PC-3 (cell line): ENCODE measurements at regions not wholly inside any gene's neighbourhood (a gene's known extent, or its start where the extent isn't known, plus 50 kb on each side); places are given as distances from the start of the nearest gene placed in this dataset.

Source experiments
- ATAC-seq: fragments of 200-7000 bp; cut with Tn5 transposase; 2 replicates; pipeline ENCODE4 v1.9.1; 2020; ENCODE audit warnings: mild to moderate bottlenecking, moderate library complexity
- BruUV-seq: library from RNA; stranded (reverse); fragments of 400-500 nt; replicated peaks from 2 replicates; lab custom pipeline; 2021; lab: Mats Ljungman, UMichigan
- CTCF ChIA-PET: fragments of 300-600 bp; sonication (Branson Sonifier 250); formaldehyde crosslinking; loops from one replicate; lab custom pipeline; 2022; ENCODE audit warnings: antibody characterized with exemption; lab: Charles Lee
- POLR2A ChIA-PET: fragments of 300-600 bp; sonication (Branson Sonifier 250); formaldehyde crosslinking; loops from one replicate; lab custom pipeline; 2022; ENCODE audit warnings: antibody characterized with exemption; ENCODE audit not compliant: unreplicated experiment; lab: Charles Lee
- DNase-seq: peaks from one replicate; pipeline ENCODE4 v3.0.0-alpha.2; 2015
- H2AFZ ChIP-seq: fragments of 300-600 bp; sonication (generic); 2 replicates; pipeline ENCODE4 v1.6.0; 2016; ENCODE audit warnings: antibody characterized with exemption, low read length
- H3F3A ChIP-seq: fragments of 300-600 bp; sonication (generic); one replicate; pipeline ENCODE4 v1.6.0; 2017; ENCODE audit warnings: antibody characterized with exemption, low read length, control low read depth, mild to moderate bottlenecking; ENCODE audit not compliant: unreplicated experiment
- H3K27ac ChIP-seq: fragments of 300-600 bp; sonication (generic); 2 replicates; pipeline ENCODE4 v1.5.1; 2016; ENCODE audit warnings: mild to moderate bottlenecking, low read length
- H3K27me3 ChIP-seq: fragments of 300-600 bp; sonication (generic); 2 replicates; pipeline ENCODE4 v1.6.1; 2016; ENCODE audit warnings: low read length, mixed read lengths
- H3K36me3 ChIP-seq: fragments of 300-600 bp; sonication (generic); 2 replicates; pipeline ENCODE4 v1.6.1; 2016; ENCODE audit warnings: low read depth, mixed run types, low read length, mixed read lengths
- H3K4me1 ChIP-seq: fragments of 300-600 bp; sonication (generic); 2 replicates; pipeline ENCODE4 v1.5.1; 2016; ENCODE audit warnings: low read length; ENCODE audit not compliant: insufficient read depth
- H3K4me2 ChIP-seq: fragments of 300-600 bp; sonication (generic); 2 replicates; pipeline ENCODE4 v1.6.0; 2016; ENCODE audit warnings: low read length
- H3K4me3 ChIP-seq: fragments of 300-600 bp; sonication (generic); 2 replicates; pipeline ENCODE4 v1.5.1; 2016; ENCODE audit warnings: mild to moderate bottlenecking, low read length, mixed read lengths
- H3K79me2 ChIP-seq: fragments of 300-600 bp; sonication (generic); 2 replicates; pipeline ENCODE4 v1.6.1; 2017; ENCODE audit warnings: low read length, mixed read lengths
- H3K9ac ChIP-seq: fragments of 300-600 bp; sonication (generic); 2 replicates; pipeline ENCODE4 v1.6.0; 2016; ENCODE audit warnings: mild to moderate bottlenecking, low read length
- H3K9me2 ChIP-seq: fragments of 300-600 bp; sonication (generic); replicated peaks from 2 replicates; pipeline ENCODE4 v1.6.1; 2016; ENCODE audit warnings: mixed run types, low read length, mixed read lengths
- H3K9me3 ChIP-seq: fragments of 300-600 bp; sonication (generic); 2 replicates; pipeline ENCODE4 v1.6.1; 2016; ENCODE audit warnings: low read length, mixed read lengths
- H4K20me1 ChIP-seq: fragments of 300-600 bp; sonication (generic); 2 replicates; pipeline ENCODE4 v1.6.1; 2016; ENCODE audit warnings: low read length, mixed read lengths
- CTCF ChIP-seq: fragments of 300-600 bp; sonication (generic); conservative IDR thresholded peaks from 2 replicates; pipeline ENCODE4 v1.5.1; 2017; ENCODE audit warnings: antibody characterized with exemption, low read depth, mild to moderate bottlenecking, low read length
- EZH2 ChIP-seq: fragments of 300-600 bp; sonication (generic); IDR thresholded peaks from one replicate; pipeline ENCODE4 v1.6.1; 2017; ENCODE audit warnings: antibody characterized with exemption, mild to moderate bottlenecking, low read length; ENCODE audit not compliant: unreplicated experiment
- EZH2phosphoT487 ChIP-seq: fragments of 300-600 bp; sonication (generic); IDR thresholded peaks from 2 replicates; pipeline ENCODE4 v1.6.1; 2018; ENCODE audit warnings: mild to moderate bottlenecking, antibody characterized with exemption, low read length, borderline replicate concordance
- intact Hi-C: fragments of 100-400 bp; cut with micrococcal nuclease; formaldehyde crosslinking; loops from 2 replicates; pipeline ENCODE4 v1.9.0; 2023

GRCh38 chr13:86066611-86067365 lies 267.6 kb upstream of the SLITRK6 start:
- no TSS peak for BruUV-seq
- ATAC-seq (no peak), DNase-seq (no peak)
- no peaks in the 10 kb centered on the region for H3F3A ChIP-seq
- H3K9me2 ChIP-seq = no peaks in the 10 kb centered on the region
- POLR2A ChIA-PET = no interaction called here
- CTCF ChIA-PET = no interaction called here
- H4K20me1 ChIP-seq = no peaks in the 10 kb centered on the region
- no peak overlapping the region for H3K9ac ChIP-seq
- no peak overlapping the region for H2AFZ ChIP-seq
- H3K9me3 ChIP-seq = no peaks in the 10 kb centered on the region
- H3K27me3 ChIP-seq = no peaks in the 10 kb centered on the region
- no peak overlapping the region for H3K4me3 ChIP-seq
- H3K4me1 ChIP-seq = no peaks in the 10 kb centered on the region
- no peaks in the 10 kb centered on the region for H3K79me2 ChIP-seq
- H3K36me3 ChIP-seq = no peaks in the 10 kb centered on the region
- TF ChIP-seq CTCF = no peak
- TF ChIP-seq EZH2 = no peak
- no peak for TF ChIP-seq EZH2phosphoT487
- no peak overlapping the region for H3K27ac ChIP-seq
- no peak overlapping the region for H3K4me2 ChIP-seq
- intact Hi-C loops = no loop called here

GRCh38 chr13:86052141-86052540 lies 252.9 kb upstream of the SLITRK6 start:
- no TSS peak for BruUV-seq
- DNase-seq (no peak), ATAC-seq (no peak)
- Histone ChIP-seq H3K9me2 (no peaks in the 10 kb centered on the region), H2AFZ (no peak overlapping the region), H3K36me3 (no peaks in the 10 kb centered on the region), H3K4me2 (no peak overlapping the region), H3K79me2 (no peaks in the 10 kb centered on the region), H3K9me3 (no peaks in the 10 kb centered on the region), H3K27ac (no peak overlapping the region), H4K20me1 (no peaks in the 10 kb centered on the region), H3K4me1 (peaks cover 3% of the 10 kb centered on the region; the same call in 1 of the 2 replicates), H3K27me3 (no peaks in the 10 kb centered on the region), H3K9ac (no peak overlapping the region), H3F3A (no peaks in the 10 kb centered on the region), H3K4me3 (no peak overlapping the region)
- TF ChIP-seq EZH2phosphoT487 = no peak
- TF ChIP-seq CTCF = no peak
- TF ChIP-seq EZH2 = no peak
- intact Hi-C loops = no loop called here
- ChIA-PET POLR2A (no interaction called here), CTCF (no interaction called here)
